Fibroblast of gingiva (primary cell): ENCODE measurements at regions not wholly inside any gene's neighbourhood (a gene's known extent, or its start where the extent isn't known, plus 50 kb on each side); places are given as distances from the start of the nearest gene placed in this dataset.
"Not testable (repeated sequence)": the region's sequence is repeated elsewhere in the genome, so short reads cannot be mapped to it uniquely, and the experiment has no call there.

Experiments
- DNase-seq: peaks from one replicate; pipeline ENCODE4 v3.0.0-alpha.2; 2011; ENCODE audit warnings: low read depth

- no peak for DNase-seq
Measured at GRCh38 chr1:96075704-96076455, 645.7 kb upstream of the PTBP2 start.

GRCh38 chr1:96076589-96076988 lies 645.0 kb upstream of the PTBP2 start:
- DNase-seq: no peak

- DNase-seq: no peak
Measured at GRCh38 chr1:96079581-96079980, 642.0 kb upstream of the PTBP2 start.

GRCh38 chr1:96080925-96081324 lies 640.7 kb upstream of the PTBP2 start:
- no peak for DNase-seq

GRCh38 chr1:96087719-96088118 lies 633.9 kb upstream of the PTBP2 start:
- DNase-seq: no peak

GRCh38 chr1:96090134-96090533 lies 631.5 kb upstream of the PTBP2 start:
- DNase-seq: no peak

- DNase-seq: no peak
Measured at GRCh38 chr1:96095849-96096612, 625.6 kb upstream of the PTBP2 start.

- no peak for DNase-seq
Measured at GRCh38 chr1:96096613-96097321, 624.8 kb upstream of the PTBP2 start.

GRCh38 chr1:96104506-96104905 lies 617.1 kb upstream of the PTBP2 start:
- no peak for DNase-seq

GRCh38 chr1:96104906-96105305 lies 616.7 kb upstream of the PTBP2 start:
- DNase-seq: no peak

GRCh38 chr1:96116731-96117130 lies 604.9 kb upstream of the PTBP2 start:
- DNase-seq: no peak

GRCh38 chr1:96130432-96130831 lies 591.2 kb upstream of the PTBP2 start:
- DNase-seq: no peak

- DNase-seq: no peak
Measured at GRCh38 chr1:96144636-96145035, 576.9 kb upstream of the PTBP2 start.

- DNase-seq: peak; percentile 19
Measured at GRCh38 chr1:96145492-96145891, 576.1 kb upstream of the PTBP2 start.

GRCh38 chr1:96152957-96153356 lies 568.6 kb upstream of the PTBP2 start:
- DNase-seq: not testable (repeated sequence)

GRCh38 chr1:96157101-96157500 lies 564.5 kb upstream of the PTBP2 start:
- DNase-seq: no peak

- DNase-seq: no peak
Measured at GRCh38 chr1:96159379-96159778, 562.2 kb upstream of the PTBP2 start.

GRCh38 chr1:96164053-96164452 lies 557.5 kb upstream of the PTBP2 start:
- DNase-seq: no peak

- no peak for DNase-seq
Measured at GRCh38 chr1:96178053-96178452, 543.5 kb upstream of the PTBP2 start.

- no peak for DNase-seq
Measured at GRCh38 chr1:96183485-96183884, 538.1 kb upstream of the PTBP2 start.

GRCh38 chr1:96183928-96184327 lies 537.7 kb upstream of the PTBP2 start:
- DNase-seq: no peak

- DNase-seq: no peak
Measured at GRCh38 chr1:96185181-96185580, 536.4 kb upstream of the PTBP2 start.

- no peak for DNase-seq
Measured at GRCh38 chr1:96187020-96187419, 534.6 kb upstream of the PTBP2 start.
